T1000 (cell line): ENCODE measurements at regions not wholly inside any gene's neighbourhood (a gene's known extent, or its start where the extent isn't known, plus 50 kb on each side); places are given as distances from the start of the nearest gene placed in this dataset.
"Not testable (repeated sequence)": the region's sequence is repeated elsewhere in the genome, so short reads cannot be mapped to it uniquely, and the experiment has no call there.

Experiments used
- DNase-seq: peaks from one replicate; lab custom pipeline; 2025; ENCODE audit warnings: mixed read lengths; lab: John Stamatoyannopoulos, UW

- no peak for DNase-seq
Measured at GRCh38 chr2:156779416-156780120, 343.4 kb downstream of the GPD2 start.

- not testable (repeated sequence) for DNase-seq
Measured at GRCh38 chr2:156781677-156782076, 345.5 kb downstream of the GPD2 start.

GRCh38 chr2:156784020-156784701, 348.0 kb downstream of the GPD2 start:
- DNase-seq, result no peak

GRCh38 chr2:156787517-156787916, 351.3 kb downstream of the GPD2 start:
- no peak for DNase-seq

GRCh38 chr2:156790343-156791037, 354.3 kb downstream of the GPD2 start:
- no peak for DNase-seq

GRCh38 chr2:156792242-156792840, 356.2 kb downstream of the GPD2 start:
- no peak for DNase-seq

- no peak for DNase-seq
Measured at GRCh38 chr2:156797832-156798231, 361.7 kb downstream of the GPD2 start.

GRCh38 chr2:156800065-156800653, 364.0 kb downstream of the GPD2 start:
- DNase-seq, result no peak

- DNase-seq, result no peak
Measured at GRCh38 chr2:156800781-156801361, 364.7 kb downstream of the GPD2 start.

GRCh38 chr2:156803243-156803642, 367.1 kb downstream of the GPD2 start:
- no peak for DNase-seq

- no peak for DNase-seq
Measured at GRCh38 chr2:156803967-156804366, 367.8 kb downstream of the GPD2 start.

- DNase-seq, result no peak
Measured at GRCh38 chr2:156810094-156810493, 373.9 kb downstream of the GPD2 start.

GRCh38 chr2:156812496-156812895, 376.3 kb downstream of the GPD2 start:
- DNase-seq, result no peak

GRCh38 chr2:156817430-156817829, 381.3 kb downstream of the GPD2 start:
- no peak for DNase-seq

- DNase-seq, result no peak
Measured at GRCh38 chr2:156818221-156818620, 382.0 kb downstream of the GPD2 start.

GRCh38 chr2:156818944-156819343, 382.8 kb downstream of the GPD2 start:
- no peak for DNase-seq

GRCh38 chr2:156826341-156826933, 390.3 kb downstream of the GPD2 start:
- no peak for DNase-seq

GRCh38 chr2:156834431-156834830, 398.3 kb downstream of the GPD2 start:
- DNase-seq, result no peak

GRCh38 chr2:156837635-156838370, 401.6 kb downstream of the GPD2 start:
- no peak for DNase-seq

- DNase-seq, result no peak
Measured at GRCh38 chr2:156841321-156841720, 405.1 kb downstream of the GPD2 start.
